Heart left ventricle (tissue), 13 donors: ENCODE measurements at regions not wholly inside any gene's neighbourhood (a gene's known extent, or its start where the extent isn't known, plus 50 kb on each side); places are given as distances from the start of the nearest gene placed in this dataset.

ENCODE experiments used
- CTCF ChIP-seq, 12 donors: fragments of 200-600 bp; sonication (generic) in 4 of 12; IDR thresholded peaks; one replicate each; pipeline versions ENCODE4 v1.5.0 to v1.8.0; 2018 to 2022; ENCODE audit warnings: antibody characterized with exemption in 12 of 12, mild to moderate bottlenecking in 5 of 12
- POLR2A ChIP-seq, 2 donors: fragments of 450-650 bp; IDR thresholded peaks; one replicate each; pipeline ENCODE4 v1.6.1; 2017; ENCODE audit warnings: antibody characterized with exemption in 2 of 2, mild to moderate bottlenecking in 2 of 2, moderate library complexity in 2 of 2
- donor health status: ischemic (EF 13 %, LVEDD 7.1; RV severe dilation, severe dysfunction).
- donor health status: DM: no; HTN: yes; CAD: no.
- donor health status: DM: no; HTN: no; CAD: no.
- donor health status: ischemic (EF 25% LVEDD 6.9; RV normal size, moderate dysfunction).
- donor health status: ischemic (EF 25% LVEDD 5.7; RV mildly dilated, moderate dysfunction).
- donor health status: ischemic (EF 35%, LVEDD 5.7; RV mildly dilated, moderate dysfunction).
- donor health status: nonischemic (EF 11% LVEDD 7.7; RV severe dilation, severe dysfunction).
- donor health status: DM: yes; HTN: yes; CAD: no.
- donor health status: PGD.
- donor health status: ischemic (EF 29% LVEDD 5.4; RV normal size, mild dysfunction).
- donor health status: nonischemic (EF 23%, LVEDD 6.1; RV moderate dilation, normal function).

GRCh38 chr1:104156738-104157137, 407.0 kb downstream of the AMY1C start:
- TF ChIP-seq CTCF (IDR thresholded peaks at IDR 0.05) (no peak), POLR2A (IDR thresholded peaks at IDR 0.05) (no peak)
